GM21360 (cell line): ENCODE measurements at regions not wholly inside any gene's neighbourhood (a gene's known extent, or its start where the extent isn't known, plus 50 kb on each side); places are given as distances from the start of the nearest gene placed in this dataset.
A peak's percentile ranks its signal among the peaks of the same experiment; 100 is the strongest.
"Not testable (repeated sequence)": the region's sequence is repeated elsewhere in the genome, so short reads cannot be mapped to it uniquely, and the experiment has no call there.

Source experiments
- ATAC-seq: cut with Tn5 transposase; IDR thresholded peaks from one replicate; pipeline ENCODE4 v1.9.1; 2021; ENCODE audit warnings: mild to moderate bottlenecking, moderate library complexity; ENCODE audit not compliant: unreplicated experiment

DNA sequence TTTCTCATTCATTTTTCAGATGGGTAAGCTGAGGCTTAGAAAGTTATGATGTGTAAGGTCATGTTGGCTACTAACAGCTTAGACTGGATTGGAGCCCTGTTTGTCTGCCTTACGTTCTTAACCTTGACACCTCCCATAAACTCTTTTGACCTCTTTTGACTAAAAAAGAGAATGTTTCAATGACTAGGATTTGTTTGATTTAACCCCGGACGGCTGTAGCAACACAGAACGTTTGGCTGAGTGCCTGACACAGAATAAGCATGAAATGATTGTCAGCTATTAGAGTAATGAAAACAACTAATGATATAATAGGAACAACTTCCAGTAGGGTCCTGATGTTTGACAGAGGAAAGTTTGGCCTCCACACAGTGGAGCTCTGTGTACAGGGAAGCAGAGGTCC lies 83.3 kb upstream of the PDZD8 start:
- no peak for ATAC-seq

DNA sequence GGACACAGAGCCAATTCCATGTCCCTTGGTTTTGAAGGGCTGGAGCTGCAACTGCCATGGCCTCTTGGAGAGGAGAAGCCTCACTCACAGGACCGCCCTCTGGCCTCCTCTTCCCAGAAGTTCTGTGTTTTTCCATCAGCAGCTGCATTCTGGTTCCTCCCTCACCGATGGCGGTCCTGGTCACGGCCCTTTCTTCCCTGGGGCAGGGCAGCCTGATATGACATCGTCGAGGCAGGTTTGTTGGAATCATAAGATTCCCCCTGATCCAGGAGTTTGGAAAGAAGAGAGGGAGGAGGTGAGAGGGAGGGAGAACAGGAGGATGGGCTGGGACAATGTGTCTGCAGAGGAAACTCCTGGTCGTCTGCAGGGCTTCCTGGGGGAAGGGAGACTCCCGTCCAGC lies 82.7 kb upstream of the PDZD8 start:
- ATAC-seq: no peak

DNA sequence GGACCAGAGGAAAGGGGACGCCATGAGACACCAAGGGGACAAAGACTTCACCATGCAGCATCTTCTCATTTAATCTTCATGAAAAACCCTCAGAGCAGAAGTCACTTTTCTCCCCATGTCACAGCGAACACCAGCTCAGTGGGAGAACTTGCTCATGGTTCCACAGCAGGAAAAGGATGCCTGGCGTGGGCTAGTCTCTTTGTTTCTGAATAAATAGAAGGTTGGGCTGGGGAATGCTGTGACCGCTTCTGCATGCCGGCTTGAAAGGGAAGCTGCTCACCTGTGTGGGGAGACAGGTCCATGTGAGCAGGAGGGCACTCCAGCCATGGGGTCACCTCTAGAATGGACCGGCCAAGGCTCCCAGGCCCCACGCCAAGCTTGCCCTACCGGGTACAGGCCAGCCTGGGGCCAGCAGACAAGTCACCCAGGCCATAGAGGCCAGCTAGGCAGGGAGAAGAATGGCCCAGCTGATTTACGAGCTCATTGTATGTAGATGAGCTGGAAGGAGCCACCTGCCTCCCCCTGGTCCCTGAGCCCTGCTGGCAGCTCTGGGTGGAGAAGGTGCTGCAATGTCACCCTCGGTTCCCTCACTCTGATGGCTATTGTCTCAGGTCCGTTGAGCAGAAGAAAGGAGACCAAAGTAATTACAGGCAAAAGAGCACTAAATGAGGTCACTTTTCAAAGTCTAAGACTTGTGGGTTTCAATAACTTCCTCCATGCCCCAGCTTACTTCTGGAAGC lies 82.0 kb upstream of the PDZD8 start:
- no peak for ATAC-seq

DNA sequence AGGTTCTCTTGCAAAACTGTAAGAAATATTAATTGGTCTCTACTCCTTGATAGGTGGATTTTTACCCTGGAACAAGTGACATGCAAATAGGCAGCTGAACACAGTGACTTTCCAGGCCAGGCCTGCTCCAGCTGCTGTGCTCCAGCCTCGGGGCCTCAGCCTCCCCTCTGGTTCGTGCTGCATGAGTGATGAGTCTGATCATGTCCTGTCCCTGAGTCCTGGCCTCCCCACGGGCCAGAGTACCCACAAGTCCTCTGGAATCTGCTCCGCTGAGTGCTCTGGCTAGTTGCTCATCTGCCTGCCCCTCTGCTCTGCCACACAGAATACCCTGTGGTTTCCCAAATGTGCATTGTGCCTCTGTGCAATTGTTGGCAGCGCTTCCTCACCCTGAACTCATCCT lies 80.1 kb upstream of the PDZD8 start:
- no peak for ATAC-seq

DNA sequence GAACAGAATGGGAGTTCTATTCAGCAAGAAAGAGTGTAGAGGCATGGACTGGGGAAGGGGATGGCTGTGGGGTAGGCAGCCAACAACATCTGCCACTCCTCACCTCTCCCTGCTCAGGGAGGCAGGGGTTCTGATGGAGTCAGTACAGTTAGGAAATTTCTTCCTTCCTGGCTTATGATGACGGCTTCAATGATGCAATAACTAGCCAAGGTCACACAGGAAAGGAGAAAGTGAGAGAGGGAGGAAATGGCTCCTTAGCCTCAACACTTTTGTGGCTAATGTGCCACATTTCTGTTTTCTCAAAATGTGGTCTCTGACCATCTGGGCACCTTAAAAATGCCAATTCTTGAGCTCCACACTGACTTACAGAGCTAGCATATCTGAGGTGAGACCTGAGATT lies 79.3 kb upstream of the PDZD8 start:
- ATAC-seq: no peak

DNA sequence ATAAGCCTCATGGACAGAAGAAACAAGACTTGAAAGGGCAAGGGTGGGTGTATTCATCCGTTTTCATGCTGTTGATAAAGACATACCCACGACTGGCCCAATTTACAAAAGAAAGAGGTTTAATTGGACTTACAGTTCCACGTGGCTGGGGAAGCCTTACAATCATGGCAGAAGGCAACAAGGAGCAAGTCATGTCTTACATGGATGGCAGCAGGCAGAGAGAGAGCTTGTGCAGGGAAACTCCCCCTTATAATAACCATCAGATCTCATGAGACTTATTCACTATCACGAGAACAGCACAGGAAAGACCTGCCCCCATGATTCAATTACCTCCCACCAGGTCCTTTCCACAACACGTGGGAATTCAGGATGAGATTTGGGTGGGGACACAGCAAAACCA lies 78.2 kb upstream of the PDZD8 start:
- ATAC-seq: not testable (repeated sequence)

DNA sequence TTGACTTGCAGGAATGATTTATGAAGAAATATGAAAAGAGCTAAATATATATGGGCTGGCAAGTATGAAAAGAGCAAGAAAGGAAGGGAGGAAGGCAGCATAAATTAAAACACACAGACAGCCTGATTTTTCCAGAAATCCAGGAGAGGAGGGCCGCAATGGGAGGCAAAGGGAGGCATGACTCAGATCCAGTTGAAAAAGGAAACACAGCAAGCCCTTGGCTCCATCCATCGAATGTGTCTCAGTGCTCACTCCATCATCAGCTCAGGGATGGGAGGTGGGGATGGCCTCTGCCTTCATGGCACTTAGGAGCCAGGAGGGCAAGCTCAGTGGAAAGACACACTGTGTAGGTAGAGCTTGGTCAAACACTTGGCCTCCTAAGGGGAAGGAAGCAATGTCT lies 75.7 kb upstream of the PDZD8 start:
- ATAC-seq: no peak

DNA sequence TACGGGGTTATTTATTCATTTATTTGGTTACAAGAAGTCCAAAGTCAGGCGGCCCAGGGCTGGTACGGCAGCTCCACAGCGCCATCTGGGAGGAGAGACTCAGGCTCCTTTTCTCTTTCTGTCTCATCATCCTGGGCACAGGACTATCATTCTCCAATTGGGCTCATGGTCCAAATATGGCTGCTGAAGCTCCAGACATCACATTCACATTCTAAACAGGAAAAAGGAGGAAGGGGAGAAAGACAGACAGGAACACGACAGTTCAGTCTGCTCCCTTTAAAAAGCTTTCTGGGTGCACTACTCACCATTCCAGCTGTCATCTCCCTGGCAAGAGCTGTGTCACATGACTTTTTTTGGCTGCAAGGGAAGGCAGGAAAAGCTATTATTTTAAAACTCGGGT lies 74.4 kb upstream of the PDZD8 start:
- no peak for ATAC-seq

DNA sequence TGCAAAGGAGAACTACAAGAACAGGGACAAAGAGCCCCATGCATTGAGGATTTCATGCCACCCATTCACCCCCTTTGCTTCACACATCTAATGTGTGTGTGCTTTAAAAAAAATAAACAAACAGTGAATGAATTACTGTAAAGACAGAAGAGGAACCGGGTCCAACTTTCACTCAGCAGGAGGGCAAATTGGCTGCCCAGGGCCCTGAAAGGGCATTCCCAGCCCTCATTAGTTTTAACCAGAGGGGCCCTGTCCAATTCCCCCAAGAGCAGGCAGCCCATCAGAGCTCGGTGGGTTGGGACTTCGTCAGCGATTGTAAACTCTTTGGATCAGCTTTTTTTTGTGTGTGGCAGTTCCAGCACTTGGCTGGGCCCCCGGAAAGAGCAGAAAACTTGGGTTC lies 73.6 kb upstream of the PDZD8 start:
- no peak for ATAC-seq

DNA sequence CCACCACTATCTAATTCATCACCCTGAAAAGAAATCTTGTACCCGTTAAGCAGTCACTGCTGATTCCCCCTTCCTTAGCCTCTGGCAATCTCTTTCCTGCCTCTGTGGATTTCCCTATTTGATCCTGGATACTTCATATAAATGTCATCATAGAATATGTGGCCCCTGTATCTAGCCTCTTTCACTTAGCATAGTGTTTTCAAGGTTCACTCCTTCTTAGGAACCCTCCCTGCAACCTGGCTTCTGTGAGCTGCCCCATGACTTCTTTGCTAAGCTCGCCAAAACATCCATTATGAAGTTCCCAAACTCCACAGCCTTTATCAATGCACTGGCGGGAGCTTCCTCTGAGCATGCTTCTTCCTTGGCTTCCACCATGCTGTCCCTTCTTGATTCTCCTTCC lies 70.8 kb upstream of the PDZD8 start:
- no peak for ATAC-seq

DNA sequence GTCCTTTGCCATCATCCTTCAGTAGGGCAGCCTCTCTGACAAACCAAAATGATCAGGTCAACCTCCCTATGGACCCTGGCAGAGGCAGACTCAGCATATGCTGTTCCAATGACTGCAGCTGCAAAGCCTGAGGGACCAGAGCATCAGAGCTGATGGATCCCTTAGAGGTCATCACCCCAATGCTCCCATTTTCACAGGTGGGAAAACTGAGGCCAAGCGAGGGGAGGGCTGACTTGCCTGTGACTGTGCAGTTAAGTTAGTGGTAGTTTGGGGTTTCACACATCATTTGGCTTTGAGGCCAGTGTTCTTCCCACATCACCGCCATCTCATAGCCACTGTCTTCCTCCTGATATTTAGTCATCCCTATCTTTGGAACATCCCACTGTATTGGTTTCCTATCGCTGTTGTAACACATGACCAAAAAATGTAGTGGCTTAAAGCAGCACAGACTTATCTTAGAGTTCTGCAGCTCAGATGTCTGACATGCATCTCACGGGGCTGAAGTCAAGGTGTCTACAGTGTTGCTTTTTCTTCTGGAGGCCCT lies 69.3 kb upstream of the PDZD8 start:
- ATAC-seq: no peak

DNA sequence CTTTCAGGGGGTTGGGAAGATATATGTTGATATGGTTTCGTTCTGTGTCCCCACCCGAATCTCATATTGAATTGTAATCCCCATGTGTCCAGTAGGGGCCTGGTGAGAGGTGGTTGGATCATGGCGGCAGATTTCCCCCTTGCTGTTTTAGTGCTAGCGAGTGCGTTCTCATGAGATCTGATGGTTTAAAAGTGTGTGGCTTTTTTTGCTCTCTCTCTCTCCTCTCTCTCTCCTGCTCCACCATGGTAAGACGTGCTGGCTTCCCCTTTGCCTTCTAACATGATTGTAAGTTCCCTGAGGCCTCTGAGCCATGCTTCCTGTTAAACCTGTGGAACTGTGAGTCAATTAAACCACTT lies 68.4 kb upstream of the PDZD8 start:
- no peak for ATAC-seq

DNA sequence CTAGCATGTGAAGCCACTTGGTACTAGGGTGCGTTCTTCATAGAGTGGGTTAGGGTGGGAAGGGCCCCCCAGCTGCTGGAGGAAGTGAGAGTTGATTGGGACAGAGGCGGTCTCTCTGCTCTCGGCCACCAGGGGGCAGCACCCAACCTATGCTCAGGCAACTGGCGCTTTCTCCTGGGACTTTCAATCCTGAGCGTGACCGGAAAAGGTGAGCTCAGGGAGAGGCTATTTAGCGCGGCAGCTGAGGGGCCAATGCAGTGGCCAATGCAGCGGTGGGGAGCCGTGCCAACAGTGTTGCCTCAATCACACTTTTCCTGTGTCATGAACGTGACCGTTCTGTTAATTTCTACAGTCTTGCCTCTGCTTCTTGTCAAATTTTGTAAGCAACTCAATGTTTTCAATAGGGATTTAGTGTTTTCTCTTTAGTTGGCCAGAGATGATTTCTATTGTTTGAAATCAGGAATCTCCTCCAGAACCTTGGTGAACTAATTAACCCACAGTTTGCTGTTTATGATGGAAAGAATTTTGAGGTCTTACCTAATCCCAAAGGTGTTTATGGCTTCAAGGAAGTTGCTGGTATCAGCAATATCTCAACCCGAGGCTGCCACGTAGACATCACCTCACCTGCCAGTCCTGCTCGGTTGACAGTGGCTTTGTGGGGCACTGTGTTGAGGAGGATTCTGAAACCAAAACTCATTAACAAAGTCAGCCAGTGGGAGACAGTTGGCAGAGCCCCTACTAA lies 67.9 kb upstream of the PDZD8 start:
- peak; percentile 90 for ATAC-seq

DNA sequence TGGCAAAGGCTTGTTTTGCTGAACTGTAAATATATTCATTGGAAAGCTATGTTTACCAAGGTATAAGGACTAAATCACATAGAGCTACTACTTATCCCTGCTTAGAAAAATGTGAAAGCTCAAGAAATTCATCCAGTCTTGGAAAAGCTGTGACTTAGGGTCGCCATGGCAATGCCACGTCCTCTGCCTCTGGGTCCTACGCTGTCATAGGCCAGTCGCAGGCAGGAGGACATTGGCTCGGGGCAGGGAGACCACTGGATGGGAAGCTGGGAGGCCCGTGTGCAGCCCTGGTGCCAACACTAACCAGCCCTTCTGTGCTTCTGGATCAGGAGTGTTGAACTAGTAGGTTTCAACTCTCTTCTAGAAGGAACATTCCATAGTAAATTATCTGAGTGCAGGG lies 67.3 kb upstream of the PDZD8 start:
- ATAC-seq: peak; percentile 5

DNA sequence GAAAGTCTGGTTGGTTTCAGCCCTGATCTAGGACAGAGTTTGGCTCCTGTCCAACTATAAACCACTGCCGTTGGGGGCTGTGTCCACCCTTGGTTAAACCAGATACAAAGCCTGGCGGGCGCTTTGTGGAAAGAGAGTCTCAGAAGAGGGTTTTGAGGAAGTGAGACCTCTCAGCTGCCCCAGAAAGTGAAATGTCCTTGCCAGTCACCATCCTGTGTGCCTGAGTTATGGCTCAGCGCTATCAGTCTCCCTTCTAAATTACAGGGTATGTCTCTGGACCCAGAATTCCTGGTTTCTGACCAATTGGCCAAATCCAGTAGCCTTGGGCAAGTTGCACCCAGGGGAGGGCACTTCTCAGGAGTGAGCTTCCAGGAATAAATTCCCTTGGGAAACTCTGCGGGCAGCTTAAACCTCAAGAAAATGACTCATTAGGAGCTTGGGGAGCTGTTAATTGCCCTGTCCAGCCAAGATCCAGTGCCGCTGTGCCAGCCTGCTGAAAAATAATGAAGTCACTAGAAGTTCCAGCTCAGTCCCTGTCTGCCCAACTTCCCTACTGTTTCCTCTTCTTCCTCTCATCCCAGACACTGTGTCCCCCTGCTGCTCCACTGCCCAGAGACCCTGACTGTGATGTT lies 66.7 kb upstream of the PDZD8 start:
- no peak for ATAC-seq

DNA sequence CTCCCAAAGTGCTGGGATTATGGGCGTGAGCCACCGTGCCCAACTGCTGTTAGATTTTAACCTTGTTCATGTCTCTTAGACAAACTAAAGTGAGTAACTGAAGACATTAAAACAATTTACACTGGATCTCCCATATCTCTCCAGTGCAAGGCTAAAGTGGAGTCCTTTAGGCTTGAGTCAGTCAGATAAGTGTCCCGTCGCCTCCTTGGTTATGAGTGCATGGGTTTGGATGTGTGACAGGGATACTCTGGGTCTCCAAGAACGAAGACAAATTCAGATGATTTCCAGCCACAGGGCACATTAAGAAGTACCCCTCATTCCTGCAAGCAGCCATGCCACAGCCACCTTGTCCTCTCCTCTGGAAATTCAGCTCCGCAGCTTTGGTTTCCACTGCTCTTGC lies 66.1 kb upstream of the PDZD8 start:
- ATAC-seq: no peak

DNA sequence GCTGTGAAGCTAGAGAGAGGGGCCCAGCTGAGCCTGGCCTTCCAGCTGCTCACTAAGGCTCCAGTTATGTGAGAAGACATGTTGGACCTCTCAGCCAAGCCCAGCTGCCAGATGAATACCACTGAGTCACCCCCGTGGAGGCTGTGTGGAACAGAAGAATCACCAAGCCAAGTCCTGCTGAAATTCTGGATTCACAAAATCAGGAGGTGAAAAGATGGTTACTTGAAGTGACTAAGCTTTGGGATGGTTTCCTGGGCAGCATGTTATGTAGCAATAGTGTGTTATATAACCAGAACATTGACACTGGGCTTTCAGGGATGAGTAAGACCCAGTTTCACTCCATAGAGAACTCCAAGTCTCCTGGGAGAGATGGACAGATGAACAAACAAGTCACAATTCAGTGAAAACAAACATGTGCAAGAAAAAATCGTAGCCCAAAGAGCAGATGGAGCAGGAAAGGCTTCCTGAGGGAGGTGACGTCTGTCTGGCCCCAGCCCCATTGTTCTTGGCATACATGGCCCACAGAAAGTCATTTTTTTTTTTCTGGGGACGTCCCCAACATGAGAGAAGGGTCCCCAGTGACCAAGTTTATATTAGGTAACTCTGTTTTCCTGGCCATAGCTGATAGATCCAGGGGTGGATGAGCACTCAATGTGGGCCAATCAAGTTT lies 64.1 kb upstream of the PDZD8 start:
- no peak for ATAC-seq

DNA sequence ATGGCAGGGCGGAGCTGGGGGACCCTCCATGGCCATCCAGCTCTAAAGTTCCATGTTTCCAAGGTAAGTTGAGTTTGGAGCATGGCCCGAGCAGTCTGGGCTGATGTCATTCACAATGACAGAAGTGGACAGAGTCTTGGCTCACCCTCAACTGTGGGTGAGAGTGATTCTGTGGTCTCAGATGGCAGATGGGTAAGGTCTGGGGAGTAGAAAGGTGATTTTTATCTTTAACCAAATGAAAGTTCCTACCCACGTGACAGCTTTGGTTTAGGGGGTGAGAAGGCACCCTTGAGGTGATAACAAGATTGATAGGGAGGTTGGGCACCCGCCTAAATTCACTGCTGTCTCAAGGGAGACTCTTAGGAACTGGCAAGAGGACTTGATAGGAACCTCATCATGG lies 57.6 kb upstream of the PDZD8 start:
- no peak for ATAC-seq

DNA sequence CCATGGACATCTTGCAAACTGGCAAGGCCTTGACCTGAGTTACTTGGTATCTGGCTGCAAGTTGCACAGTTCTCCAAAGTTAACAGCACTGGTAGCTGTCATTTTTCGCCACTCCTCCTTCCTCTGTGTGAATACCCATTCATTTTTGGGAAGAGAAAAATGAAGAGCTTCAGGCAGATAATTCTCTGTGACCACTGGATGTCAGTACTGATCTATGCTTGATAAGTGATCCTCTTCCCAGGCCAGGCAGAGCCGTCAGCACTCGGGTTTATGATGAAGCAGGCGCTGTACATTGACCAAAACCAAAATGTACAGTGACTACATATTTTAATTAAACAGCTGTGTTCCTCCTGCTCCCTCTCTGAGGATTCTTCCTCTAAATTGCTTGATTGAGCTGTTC lies 55.9 kb upstream of the PDZD8 start:
- no peak for ATAC-seq

DNA sequence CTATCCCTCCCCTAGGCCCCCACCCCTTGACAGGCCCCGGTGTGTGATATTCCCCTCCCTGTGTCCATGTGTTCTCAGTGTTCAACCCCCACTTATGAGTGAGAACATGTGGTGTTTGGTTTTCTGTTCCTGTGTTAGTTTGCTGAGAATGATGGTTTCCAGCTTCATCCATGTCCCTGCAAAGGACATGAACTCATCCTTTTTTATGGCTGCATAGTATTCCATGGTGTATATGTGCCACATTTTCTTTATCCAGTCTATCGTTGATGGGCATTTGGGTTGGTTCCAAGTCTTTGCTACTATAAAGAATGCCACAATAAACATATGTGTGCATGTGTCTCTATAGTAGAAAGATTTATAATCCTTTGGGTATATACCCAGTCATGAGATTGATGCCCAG lies 55.3 kb upstream of the PDZD8 start:
- not testable (repeated sequence) for ATAC-seq

DNA sequence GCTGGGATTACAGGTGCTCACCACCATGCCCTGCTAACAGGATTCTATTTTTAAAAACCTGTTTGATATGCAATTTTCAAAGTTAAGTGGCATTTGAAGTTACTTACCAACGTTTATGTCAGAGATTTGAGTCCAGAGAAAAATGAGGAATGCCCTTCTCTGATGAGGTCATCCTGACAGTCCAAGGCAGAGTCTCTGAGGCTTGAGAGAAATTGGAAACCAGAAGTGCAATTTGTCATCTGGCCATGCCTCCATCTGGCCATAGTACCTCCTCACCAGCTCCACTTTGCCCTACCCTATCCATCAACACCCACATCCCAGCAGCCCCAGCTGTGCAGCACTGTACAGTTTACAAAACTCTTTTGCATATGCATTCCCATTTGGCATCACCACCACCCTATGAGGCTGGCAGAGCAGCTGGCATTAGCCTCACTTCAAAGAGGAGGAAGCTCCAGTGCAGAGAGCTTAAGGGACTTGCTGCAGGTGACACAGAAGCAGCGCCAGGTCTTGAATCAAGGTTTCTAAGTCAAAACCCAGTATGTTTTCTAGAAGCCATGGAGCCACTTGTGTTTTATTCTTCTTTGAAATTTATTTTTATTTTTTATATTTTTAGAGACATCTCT lies 54.5 kb upstream of the PDZD8 start:
- ATAC-seq: no peak
